ENCODE measurements at regions not wholly inside any gene's neighbourhood (a gene's known extent, or its start where the extent isn't known, plus 50 kb on each side); places are given as distances from the start of the nearest gene placed in this dataset.

- TF ChIP-seq FEZF1 (tag by site-specific recombination; IDR thresholded peaks at IDR 0.05) (no peak), ZNF174 (tag by site-specific recombination; IDR thresholded peaks at IDR 0.05) (no peak), CTCF (tag by site-specific recombination; IDR thresholded peaks at IDR 0.05) (no peak), TCF7L2 (IDR thresholded peaks at IDR 0.05; ENCODE audit: borderline replicate concordance, low read depth, low read length) (no peak), ZNF274 (IDR thresholded peaks at IDR 0.05; ENCODE audit: low read length) (no peak), ZNF274 (tag by site-specific recombination; IDR thresholded peaks at IDR 0.05; ENCODE audit: borderline replicate concordance) (no peak), ZNF830 (tag by site-specific recombination; IDR thresholded peaks at IDR 0.05; ENCODE audit: low read depth) (no peak)
- TF ChIP-seq, protein P1, sequence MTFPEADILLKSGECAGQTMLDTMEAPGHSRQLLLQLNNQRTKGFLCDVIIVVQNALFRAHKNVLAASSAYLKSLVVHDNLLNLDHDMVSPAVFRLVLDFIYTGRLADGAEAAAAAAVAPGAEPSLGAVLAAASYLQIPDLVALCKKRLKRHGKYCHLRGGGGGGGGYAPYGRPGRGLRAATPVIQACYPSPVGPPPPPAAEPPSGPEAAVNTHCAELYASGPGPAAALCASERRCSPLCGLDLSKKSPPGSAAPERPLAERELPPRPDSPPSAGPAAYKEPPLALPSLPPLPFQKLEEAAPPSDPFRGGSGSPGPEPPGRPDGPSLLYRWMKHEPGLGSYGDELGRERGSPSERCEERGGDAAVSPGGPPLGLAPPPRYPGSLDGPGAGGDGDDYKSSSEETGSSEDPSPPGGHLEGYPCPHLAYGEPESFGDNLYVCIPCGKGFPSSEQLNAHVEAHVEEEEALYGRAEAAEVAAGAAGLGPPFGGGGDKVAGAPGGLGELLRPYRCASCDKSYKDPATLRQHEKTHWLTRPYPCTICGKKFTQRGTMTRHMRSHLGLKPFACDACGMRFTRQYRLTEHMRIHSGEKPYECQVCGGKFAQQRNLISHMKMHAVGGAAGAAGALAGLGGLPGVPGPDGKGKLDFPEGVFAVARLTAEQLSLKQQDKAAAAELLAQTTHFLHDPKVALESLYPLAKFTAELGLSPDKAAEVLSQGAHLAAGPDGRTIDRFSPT (tag by site-specific recombination; IDR thresholded peaks at IDR 0.05): no peak
Measured at GRCh38 chr3:22634433-22634832, 568.7 kb upstream of the UBE2E2 start.

All from HEK293 (cell line).